ENCODE measurements at regions not wholly inside any gene's neighbourhood (a gene's known extent, or its start where the extent isn't known, plus 50 kb on each side); places are given as distances from the start of the nearest gene placed in this dataset.
A peak's percentile ranks its signal among the peaks of the same experiment; 100 is the strongest.

DNA sequence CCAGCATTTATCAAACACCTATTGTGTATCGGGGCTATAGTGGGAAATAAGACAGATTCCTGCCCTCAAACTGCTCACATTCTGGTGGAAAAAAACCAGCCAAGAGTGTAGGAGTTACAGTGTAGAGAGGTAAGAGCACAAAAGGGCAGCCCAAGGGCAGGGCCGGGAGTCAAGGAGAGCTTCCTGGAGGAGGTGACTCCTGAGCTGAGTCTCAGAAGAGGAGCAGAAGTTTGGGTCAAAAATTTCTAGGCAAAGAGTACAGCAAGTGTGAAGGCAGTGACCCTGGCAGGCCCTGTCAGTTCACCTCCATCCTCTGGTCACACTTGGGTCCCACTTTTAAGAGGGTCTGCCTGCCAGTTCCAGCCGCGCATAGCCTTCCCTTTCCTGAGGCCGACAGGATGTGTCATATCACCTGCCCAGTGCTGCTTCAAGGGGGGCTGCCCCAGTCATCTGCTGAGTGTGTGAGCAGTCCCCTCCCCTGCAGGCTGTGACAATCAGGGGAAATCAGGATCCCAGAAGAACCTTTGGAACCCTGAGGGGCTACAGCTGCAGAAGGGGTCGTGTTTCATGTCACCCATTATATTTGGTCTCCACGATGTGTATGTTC is 118.4 kb downstream of the GLI2 start:
- DNase-seq: no peak

- no peak for DNase-seq
Measured at GRCh38 chr2:120854766-120855530, 119.3 kb downstream of the GLI2 start.

GRCh38 chr2:120855855-120856405 is 120.3 kb downstream of the GLI2 start:
- no peak for DNase-seq

DNA sequence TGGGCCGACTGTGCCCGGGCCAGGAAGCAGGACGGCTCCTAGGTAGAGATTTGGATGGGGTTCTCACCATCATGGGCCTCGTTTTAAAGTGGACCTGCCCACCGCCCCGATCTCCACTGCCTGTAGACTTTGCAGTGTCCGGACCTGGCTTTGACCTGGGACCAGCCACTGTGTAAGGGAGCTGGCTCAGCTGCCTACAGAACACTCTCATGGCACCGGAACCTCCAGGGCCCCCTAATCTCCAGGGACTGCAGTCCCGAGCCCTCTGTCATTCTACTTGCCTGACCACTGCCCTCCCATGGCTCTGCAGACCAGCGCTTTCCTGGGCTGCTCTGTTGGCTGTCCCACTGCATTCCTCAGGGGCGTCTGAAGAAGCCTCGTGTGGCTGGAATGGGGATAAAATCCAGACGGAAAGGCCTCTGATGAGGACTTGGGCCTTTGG is 120.8 kb downstream of the GLI2 start:
- no peak for DNase-seq

- DNase-seq: no peak
Measured at GRCh38 chr2:120857422-120857821, 121.8 kb downstream of the GLI2 start.

DNA sequence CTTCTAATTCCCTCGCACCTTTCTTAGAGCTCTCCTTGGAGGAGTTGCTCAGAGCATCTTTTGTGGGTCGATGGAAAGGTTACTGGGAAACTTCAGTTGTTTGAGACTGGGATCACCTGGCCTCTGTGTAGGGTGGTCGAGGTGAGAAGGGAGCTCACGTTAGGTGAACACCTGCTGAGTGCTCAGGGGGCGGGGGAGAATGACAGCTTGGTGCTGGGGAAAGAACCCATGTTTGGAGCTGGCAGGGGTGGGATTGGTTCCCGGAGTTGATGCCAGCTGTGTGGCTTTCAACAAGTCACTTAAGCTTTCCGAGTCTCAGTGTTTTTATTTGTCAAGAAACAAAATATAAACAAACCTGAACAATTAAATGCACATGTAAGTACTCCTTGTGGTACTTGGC is 122.3 kb downstream of the GLI2 start:
- no peak for DNase-seq

GRCh38 chr2:120858361-120859106 is 122.9 kb downstream of the GLI2 start:
- peak; percentile 56 for DNase-seq

GRCh38 chr2:120859128-120859527 is 123.5 kb downstream of the GLI2 start:
- no peak for DNase-seq

GRCh38 chr2:120859814-120860578 is 124.3 kb downstream of the GLI2 start:
- DNase-seq: no peak

DNA sequence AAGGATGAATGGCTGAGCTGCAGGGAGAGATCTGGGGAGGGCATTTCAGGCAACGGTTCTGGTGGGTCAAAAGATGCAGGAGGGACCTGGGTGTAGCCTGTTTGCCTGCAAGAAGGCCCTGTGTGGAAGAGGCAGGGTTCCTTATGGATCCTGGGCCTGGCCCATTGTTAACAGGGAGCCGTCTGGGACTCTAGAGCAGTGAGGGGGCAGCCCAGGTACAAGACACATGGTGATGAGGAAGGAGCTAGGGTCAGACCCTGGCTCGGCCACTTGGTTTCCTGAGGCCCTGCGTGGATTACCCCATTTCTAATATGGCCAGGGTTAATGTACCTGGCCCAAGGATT is 124.9 kb downstream of the GLI2 start:
- no peak for DNase-seq

DNA sequence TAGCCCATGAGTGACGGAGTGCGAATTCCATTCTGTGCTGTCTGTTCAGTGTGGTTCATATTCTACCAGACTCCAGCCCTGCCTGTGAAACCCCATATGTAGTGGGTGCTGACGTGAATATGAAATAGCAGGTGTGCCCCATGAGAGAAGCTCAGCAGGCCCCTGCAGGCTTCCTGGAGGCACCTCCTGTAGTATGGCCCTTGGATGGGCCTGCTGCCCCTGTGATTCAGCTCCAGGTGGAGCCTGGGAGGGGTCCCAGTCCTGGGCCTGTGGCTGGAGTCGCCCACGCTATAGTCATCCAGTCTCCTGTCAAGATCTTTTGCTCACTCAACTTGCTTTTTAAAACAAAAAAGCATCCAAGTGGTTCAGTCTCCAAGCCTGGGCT is 125.5 kb downstream of the GLI2 start:
- DNase-seq: no peak

GRCh38 chr2:120861576-120862191 is 126.0 kb downstream of the GLI2 start:
- no peak for DNase-seq

- DNase-seq: no peak
Measured at GRCh38 chr2:120862201-120863060, 126.8 kb downstream of the GLI2 start.

DNA sequence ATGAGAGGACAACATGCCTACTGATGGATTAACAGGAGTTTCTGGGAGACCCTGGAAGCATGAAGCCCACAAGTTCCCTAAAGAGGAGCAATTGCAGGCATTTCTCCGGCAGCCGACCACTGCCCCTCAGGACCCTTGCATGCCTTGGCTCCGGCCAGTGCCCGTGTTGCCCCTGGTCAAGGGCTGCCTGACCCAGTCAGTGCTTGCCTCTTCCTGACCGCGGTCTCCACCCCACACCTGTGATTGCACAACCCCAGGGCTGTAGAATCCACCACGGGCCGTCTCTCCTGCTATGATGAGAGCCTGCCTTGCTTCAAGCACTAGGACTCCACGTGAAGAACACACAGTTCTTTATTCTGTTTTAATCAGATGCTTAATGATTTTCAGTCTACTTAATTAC is 127.5 kb downstream of the GLI2 start:
- no peak for DNase-seq

GRCh38 chr2:120863661-120864320 is 128.1 kb downstream of the GLI2 start:
- no peak for DNase-seq

GRCh38 chr2:120864981-120865380 is 129.3 kb downstream of the GLI2 start:
- DNase-seq: no peak

DNA sequence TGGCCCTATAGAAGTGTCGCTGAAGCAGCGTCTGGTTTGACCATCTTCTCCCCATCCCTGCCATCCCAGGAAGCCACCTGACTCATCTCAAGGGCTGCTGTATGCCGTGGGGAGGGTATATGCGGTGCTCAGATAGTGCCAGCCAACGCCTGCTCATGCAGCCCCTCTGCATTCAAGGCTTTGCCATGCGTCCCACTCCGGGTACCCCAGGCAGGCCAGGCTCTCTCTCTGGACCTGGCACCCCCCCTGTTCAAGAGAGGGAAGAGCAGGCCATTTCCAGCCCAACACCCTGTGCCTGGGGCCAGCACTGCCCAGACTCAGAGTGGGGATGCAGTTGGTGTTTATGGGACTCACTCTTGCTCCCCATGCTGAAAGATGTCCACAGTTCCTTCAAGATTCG is 130.0 kb downstream of the GLI2 start:
- DNase-seq: no peak

DNA sequence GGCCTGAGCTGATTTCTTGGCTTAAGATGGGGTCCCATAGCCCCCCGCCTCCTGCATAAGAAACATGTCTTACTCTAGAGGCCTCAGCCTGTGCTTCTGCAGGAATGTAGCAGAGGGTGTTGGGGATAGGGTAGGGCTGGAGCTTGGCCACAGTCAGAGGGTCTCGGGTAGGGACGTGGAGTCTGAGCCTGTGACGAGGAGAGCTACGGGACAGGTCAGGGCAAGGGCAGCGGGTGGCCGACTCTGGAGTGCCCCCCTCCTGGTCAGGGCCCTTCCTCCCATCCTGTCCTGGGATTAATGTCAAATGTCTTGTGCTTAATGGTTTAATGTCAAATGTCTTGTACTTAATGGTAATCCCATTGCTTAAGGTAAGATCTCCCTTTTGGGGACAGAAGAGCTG is 130.4 kb downstream of the GLI2 start:
- DNase-seq: no peak

DNA sequence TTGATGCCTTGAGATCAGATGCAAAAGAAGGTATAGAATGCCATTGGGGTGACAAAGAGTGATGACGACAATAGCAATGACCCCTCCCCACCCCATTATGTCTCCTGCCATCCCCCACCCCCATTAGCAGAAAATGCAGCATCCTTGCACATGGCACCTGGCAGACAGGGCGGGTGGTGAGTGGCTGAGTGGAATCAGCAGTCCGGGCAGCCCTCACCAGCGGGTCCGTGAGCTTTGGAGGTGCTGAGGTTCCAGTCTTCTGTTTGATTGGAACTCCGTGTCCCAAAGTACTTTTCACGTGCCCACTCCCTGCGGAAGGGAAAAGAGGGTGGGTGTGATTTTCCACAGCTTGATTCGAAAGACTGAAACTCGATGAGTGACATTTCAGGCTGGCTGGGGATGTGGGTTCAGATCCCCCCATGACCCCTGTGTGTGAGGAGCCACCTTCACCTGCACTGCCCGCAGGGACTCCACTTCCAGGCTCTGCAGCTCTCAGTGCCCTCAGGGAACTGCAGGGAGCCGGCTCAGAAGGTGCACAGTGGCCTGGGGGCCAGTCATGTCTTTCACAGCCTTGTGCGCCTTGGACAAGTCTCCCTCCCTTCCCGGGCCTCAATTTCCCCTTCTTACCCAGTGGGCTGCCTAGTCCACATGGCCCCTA is 130.9 kb downstream of the GLI2 start:
- DNase-seq: no peak
